Right lobe of liver (tissue), 6 donors: ENCODE measurements at regions not wholly inside any gene's neighbourhood (a gene's known extent, or its start where the extent isn't known, plus 50 kb on each side); places are given as distances from the start of the nearest gene placed in this dataset.

Experiments used
- ATAC-seq, 4 donors: fragments of 200-7000 bp; cut with Tn5 transposase; one replicate each; pipeline ENCODE4 v1.9.1; 2020; ENCODE audit warnings: mild to moderate bottlenecking in 4 of 4, moderate library complexity in 4 of 4
- DNase-seq, 3 donors: peaks; one replicate each; pipeline ENCODE4 v3.0.0-alpha.2; 2020
- H3K27ac ChIP-seq, 3 donors: fragments of 200-600 bp; one replicate each; pipeline ENCODE4 v1.8.0; 2022
- H3K27me3 ChIP-seq, 2 donors: fragments of 200-600 bp; one replicate each; pipeline ENCODE4 v1.8.0; 2022
- H3K36me3 ChIP-seq, 4 donors: fragments of 200-600 bp; sonication (generic) in 1 of 4; one replicate each; pipeline versions ENCODE4 v1.5.1 to v1.8.0; 2017 to 2022; ENCODE audit warnings: control low read depth in 1 of 4
- H3K4me1 ChIP-seq, 4 donors: fragments of 200-600 bp; sonication (generic) in 1 of 4; one replicate each; pipeline versions ENCODE4 v1.5.1 to v1.8.0; 2017 to 2022; ENCODE audit warnings: control low read depth in 1 of 4
- H3K4me3 ChIP-seq, 3 donors: fragments of 200-600 bp; one replicate each; pipeline ENCODE4 v1.8.0; 2022
- H3K9me3 ChIP-seq, 4 donors: fragments of 200-600 bp; sonication (generic) in 1 of 4; one replicate each; pipeline versions ENCODE4 v1.5.1 to v1.8.0; 2017 to 2022; ENCODE audit warnings: control low read depth in 1 of 4
- POLR2A ChIP-seq: fragments of 450-650 bp; IDR thresholded peaks from one replicate; pipeline ENCODE4 v1.6.1; 2017; ENCODE audit warnings: antibody characterized with exemption, mild to moderate bottlenecking
- WGBS: methylation state at CpG from one replicate; pipeline ENCODE4 v1.1.6; 2018; ENCODE audit warnings: low coverage, low lambda C conversion rate; ENCODE audit not compliant: insufficient coverage; ENCODE audit errors: missing lambda C conversion rate; 5-methylcytosine and 5-hydroxymethylcytosine counted together
- intact Hi-C, 2 donors: fragments of 100-400 bp; cut with DNase I; formaldehyde crosslinking; loops; one replicate each; pipeline versions ENCODE4 v1.11.2 to v1.14.1; 2022
- TF ChIP-seq, protein P1 (sequence below), 4 donors: fragments of 200-600 bp in 3 of 4; fragments of 450-650 bp in 1 of 4; IDR thresholded peaks; one replicate each; pipeline versions ENCODE4 v1.5.1 to v1.8.0; 2016 to 2022; ENCODE audit warnings: antibody characterized with exemption in 4 of 4, mild to moderate bottlenecking in 2 of 4
- donor health status: DM: no; HTN: yes; CAD: no.
- donor health status: DM: no; HTN: no; CAD: no.
- donor health status: DM: no; HTN: no; CAD: no.
- donor health status: DM: no; HTN: yes; CAD: no.
- donor health status: DM: no; HTN: yes; CAD: no.

DNA sequence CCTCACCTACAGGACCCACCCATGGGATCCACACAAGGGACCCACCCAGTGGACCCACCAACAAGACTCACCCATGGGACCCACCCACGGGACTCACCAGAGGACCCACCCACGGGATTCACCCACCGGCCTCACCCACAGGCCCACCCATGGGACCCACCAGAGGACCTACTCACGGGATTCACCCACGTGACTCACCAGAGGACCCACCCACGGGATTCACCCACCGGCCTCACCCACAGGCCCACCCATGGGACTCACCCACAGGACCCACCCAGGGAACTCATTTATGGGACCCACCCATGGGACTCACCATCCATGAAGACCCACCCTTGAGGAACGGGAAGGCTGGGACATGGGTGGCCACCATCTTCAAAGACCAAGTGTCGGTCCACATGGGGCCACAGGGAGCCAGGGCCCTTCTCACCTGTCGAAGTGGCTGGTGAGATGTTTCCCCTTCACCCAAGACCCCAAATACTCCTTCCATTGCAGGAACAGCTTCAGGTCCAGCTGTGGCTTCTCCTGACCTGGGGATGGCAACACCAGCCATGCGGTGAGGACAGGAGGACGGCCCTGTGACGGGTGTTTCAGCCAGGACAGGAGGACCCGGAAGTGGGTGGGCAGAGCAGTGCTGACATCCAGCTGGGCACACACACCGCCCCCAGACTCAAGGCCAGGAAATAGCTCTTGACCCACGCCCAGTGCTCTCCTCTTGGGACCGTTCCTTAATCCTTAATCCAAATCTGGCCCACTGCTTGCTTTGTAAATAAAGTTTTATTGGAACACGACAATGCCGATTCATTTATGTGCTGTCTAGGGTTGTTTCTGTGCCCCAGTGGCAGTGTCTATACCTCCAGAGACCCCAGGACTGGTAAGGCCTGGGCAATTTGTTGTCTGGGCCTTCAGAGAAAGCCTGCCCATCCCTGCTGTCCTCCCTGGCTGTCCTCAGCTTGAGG, 1005.1 kb downstream of the BRD1 start:
- intact Hi-C loops = no loop called here
- no peaks in the 10 kb centered on the region for H3K9me3 ChIP-seq
- no CpG with 5 or more reads among the region's 19 CpGs for WGBS
- H3K4me1 ChIP-seq = no peaks in the 10 kb centered on the region
- no peak overlapping the region for H3K4me3 ChIP-seq
- H3K36me3 ChIP-seq = no peaks in the 10 kb centered on the region
- H3K27ac ChIP-seq = no peak overlapping the region
- H3K27me3 ChIP-seq = no peaks in the 10 kb centered on the region
- ATAC-seq = no peak
- TF ChIP-seq, protein P1, sequence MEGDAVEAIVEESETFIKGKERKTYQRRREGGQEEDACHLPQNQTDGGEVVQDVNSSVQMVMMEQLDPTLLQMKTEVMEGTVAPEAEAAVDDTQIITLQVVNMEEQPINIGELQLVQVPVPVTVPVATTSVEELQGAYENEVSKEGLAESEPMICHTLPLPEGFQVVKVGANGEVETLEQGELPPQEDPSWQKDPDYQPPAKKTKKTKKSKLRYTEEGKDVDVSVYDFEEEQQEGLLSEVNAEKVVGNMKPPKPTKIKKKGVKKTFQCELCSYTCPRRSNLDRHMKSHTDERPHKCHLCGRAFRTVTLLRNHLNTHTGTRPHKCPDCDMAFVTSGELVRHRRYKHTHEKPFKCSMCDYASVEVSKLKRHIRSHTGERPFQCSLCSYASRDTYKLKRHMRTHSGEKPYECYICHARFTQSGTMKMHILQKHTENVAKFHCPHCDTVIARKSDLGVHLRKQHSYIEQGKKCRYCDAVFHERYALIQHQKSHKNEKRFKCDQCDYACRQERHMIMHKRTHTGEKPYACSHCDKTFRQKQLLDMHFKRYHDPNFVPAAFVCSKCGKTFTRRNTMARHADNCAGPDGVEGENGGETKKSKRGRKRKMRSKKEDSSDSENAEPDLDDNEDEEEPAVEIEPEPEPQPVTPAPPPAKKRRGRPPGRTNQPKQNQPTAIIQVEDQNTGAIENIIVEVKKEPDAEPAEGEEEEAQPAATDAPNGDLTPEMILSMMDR (IDR thresholded peaks at IDR 0.05) = no peak
- no peak for TF ChIP-seq POLR2A
- peak in 1 of 3 donors; percentile 32 for DNase-seq

DNA sequence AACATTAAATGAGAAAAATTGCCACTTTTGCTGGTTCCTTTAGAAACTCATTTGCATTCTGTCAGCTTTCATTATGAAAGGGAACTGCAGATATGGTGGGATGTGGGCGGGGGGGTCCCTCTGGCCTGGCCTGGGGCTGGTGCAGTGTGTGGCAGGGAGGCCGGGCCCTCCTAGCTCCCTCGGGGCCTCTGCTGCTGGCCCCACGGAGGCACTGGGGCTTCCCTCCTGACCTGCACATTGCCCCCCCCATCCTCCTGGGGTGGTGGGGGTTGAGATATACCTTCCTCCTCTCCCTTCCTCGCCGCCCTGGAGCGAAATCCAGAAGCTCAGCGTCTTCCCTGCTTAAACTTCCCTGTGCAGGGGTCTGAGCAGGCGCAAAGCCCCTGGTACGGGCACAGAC, 1005.9 kb downstream of the BRD1 start:
- no peaks in the 10 kb centered on the region for H3K27me3 ChIP-seq
- DNase-seq = peak in 1 of 3 donors; percentile 26
- 56% methylated on average over 6 of the region's 10 CpGs for WGBS

DNA sequence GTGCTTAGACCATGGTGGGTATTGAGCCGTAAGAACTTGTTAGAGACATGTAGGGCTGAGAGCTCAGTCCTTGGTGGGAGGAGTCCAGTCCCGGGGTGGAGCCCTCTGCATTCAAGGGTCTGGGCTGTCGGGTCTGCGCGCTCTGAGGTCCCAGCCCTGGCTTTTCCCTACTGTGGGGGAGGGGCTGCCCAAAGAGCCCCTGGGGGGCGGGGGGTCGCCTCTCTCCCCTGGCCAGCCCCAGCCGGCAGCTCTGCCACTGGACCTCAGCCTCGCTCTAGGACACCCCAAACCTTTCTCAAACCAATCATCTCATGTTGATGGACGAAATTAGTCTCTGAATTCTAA, 1006.4 kb downstream of the BRD1 start:
- Histone ChIP-seq H3K4me3 (no peak overlapping the region), H3K36me3 (no peaks in the 10 kb centered on the region), H3K4me1 (no peaks in the 10 kb centered on the region), H3K27me3 (no peaks in the 10 kb centered on the region), H3K27ac (no peak overlapping the region), H3K9me3 (no peaks in the 10 kb centered on the region)
- ATAC-seq (no peak), DNase-seq (peak in 1 of 3 donors; percentile 29)
- 60% methylated on average over 1 of the region's 10 CpGs for WGBS
- intact Hi-C loops = no loop called here
- no peak for TF ChIP-seq POLR2A
- TF ChIP-seq, protein P1 (IDR thresholded peaks at IDR 0.05) = no peak

More for the DNA sequence above, 1005.9 kb downstream of the BRD1 start:
- H3K4me3 ChIP-seq = no peak overlapping the region
- H3K9me3 ChIP-seq = no peaks in the 10 kb centered on the region
- no peak for ATAC-seq
- H3K27ac ChIP-seq = no peak overlapping the region
- intact Hi-C loops = no loop called here
- no peaks in the 10 kb centered on the region for H3K4me1 ChIP-seq
- TF ChIP-seq, protein P1 (IDR thresholded peaks at IDR 0.05) = no peak
- TF ChIP-seq POLR2A = no peak
- H3K36me3 ChIP-seq = no peaks in the 10 kb centered on the region

DNA sequence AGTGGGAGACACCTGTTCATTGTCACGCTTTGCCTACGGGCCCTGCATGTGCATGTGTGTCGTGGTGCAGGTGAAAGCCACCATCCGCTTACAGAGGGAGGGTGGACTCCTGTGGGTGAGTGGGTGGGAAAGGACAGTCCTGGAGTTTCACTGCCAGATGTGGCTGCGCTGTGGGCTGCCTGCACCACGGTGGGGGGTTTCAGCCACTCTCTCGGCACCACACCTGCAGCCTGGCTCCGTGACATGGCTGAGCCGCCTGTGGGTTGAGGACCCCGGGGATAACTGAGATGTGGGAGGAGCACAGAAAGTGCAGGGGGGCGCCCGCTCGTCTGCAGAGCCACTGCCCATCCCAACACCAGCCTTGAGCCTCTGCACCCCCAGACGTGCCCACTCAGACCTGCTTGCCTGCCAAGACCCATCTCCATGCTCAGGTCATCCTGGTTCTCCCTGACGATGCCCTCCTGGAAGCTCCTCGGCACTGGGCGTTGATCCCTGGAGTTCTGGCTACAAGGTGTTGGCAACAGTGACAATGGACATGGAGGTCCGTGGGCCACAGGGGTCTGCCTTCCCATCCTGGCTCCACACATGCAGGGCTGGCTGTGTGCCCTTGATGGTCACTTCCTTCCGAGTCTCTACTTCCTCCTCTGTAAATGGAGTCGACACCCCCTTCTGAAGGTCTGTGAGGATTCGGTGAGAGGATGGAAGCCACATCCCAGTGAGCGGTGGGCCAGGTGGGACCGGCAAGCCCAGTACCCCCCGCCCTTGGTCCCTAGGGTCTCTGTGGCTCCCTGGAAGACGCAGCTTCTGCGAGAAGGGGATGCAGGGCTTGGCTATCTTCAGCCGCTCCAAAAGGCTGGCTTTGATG, 1007.0 kb downstream of the BRD1 start:
- Histone ChIP-seq H3K27me3 (no peaks in the 10 kb centered on the region), H3K4me1 (no peaks in the 10 kb centered on the region), H3K4me3 (no peak overlapping the region), H3K27ac (no peak overlapping the region), H3K36me3 (no peaks in the 10 kb centered on the region), H3K9me3 (no peaks in the 10 kb centered on the region)
- intact Hi-C loops = no loop called here
- DNase-seq (peak in 1 of 3 donors; percentile 24), ATAC-seq (peak in 1 of 4 donors; percentile 8)
- TF ChIP-seq, protein P1 (IDR thresholded peaks at IDR 0.05) = no peak
- TF ChIP-seq POLR2A = no peak
- 70% methylated on average over 6 of the region's 27 CpGs for WGBS
